Stomach (tissue), 8 donors: ENCODE measurements at regions not wholly inside any gene's neighbourhood (a gene's known extent, or its start where the extent isn't known, plus 50 kb on each side); places are given as distances from the start of the nearest gene placed in this dataset.

Experiments used
- DNase-seq, 2 donors: peaks; one replicate each; pipeline versions ENCODE4 v3.0.0 to v3.0.0-alpha.2; 2013 to 2019
- H3K27ac ChIP-seq, 5 donors: fragments of 200-600 bp in 4 of 5; sonication (generic) in 4 of 5; one replicate each; pipeline ENCODE4 v1.5.1; 2013 to 2019; ENCODE audit warnings: mild to moderate bottlenecking in 1 of 5, moderate library complexity in 1 of 5
- H3K27me3 ChIP-seq, 3 donors: fragments of 200-600 bp; sonication (generic); one replicate each; pipeline ENCODE4 v1.5.1; 2017 to 2019; ENCODE audit warnings: mixed run types in 1 of 3
- H3K36me3 ChIP-seq, 4 donors: fragments of 200-600 bp; sonication (generic); 1 replicate in 3 of 4; 2 replicates in 1 of 4; pipeline ENCODE4 v1.5.1; 2016 to 2019
- H3K4me1 ChIP-seq, 4 donors: fragments of 200-600 bp; sonication (generic); one replicate each; pipeline ENCODE4 v1.5.1; 2016 to 2019
- H3K4me3 ChIP-seq, 4 donors: fragments of 200-600 bp; sonication (generic) in 3 of 4; one replicate each; pipeline ENCODE4 v1.5.1; 2016 to 2019; ENCODE audit warnings: mild to moderate bottlenecking in 1 of 4
- H3K9me3 ChIP-seq, 4 donors: fragments of 200-600 bp; sonication (generic); one replicate each; pipeline ENCODE4 v1.5.1; 2016 to 2019
- CTCF ChIP-seq, 7 experiments: fragments of 450-650 bp in 4 of 7; fragments of 200-600 bp in 3 of 7; sonication (generic) in 3 of 7; IDR thresholded peaks; one replicate each; pipeline ENCODE4 v1.5.1; 2016 to 2019; ENCODE audit warnings: antibody characterized with exemption in 7 of 7, control low read depth in 2 of 7, mild to moderate bottlenecking in 1 of 7
- EP300 ChIP-seq: sonication (generic); formaldehyde crosslinking; IDR thresholded peaks from one replicate; pipeline ENCODE4 v1.6.1; 2017; ENCODE audit warnings: antibody characterized with exemption
- POLR2A ChIP-seq, 4 donors: fragments of 450-650 bp; IDR thresholded peaks; one replicate each; pipeline ENCODE4 v1.6.1; 2016; ENCODE audit warnings: antibody characterized with exemption in 4 of 4, control low read depth in 2 of 4, mild to moderate bottlenecking in 1 of 4, moderate library complexity in 1 of 4
- POLR2AphosphoS5 ChIP-seq, 3 donors: sonication (generic); formaldehyde crosslinking; IDR thresholded peaks; one replicate each; pipeline ENCODE4 v1.6.1; 2016; ENCODE audit warnings: antibody characterized with exemption in 3 of 3
- WGBS, 5 donors: extraction: QIAGEN DNeasy Blood & Tissue Kit in 3 of 5; methylation state at CpG; one replicate each; pipeline versions ENCODE4 v1.1.5 to v1.1.7; 2013 to 2018; 5-methylcytosine and 5-hydroxymethylcytosine counted together
- intact Hi-C: fragments of 100-400 bp; cut with DNase I; formaldehyde crosslinking; loops from one replicate; pipeline ENCODE4 v1.15.1; 2023; ENCODE audit warnings: low total_unique reads
- donor health status: healthy with polysubstance abuse.
- donor health status: Bipolar disorder and iron deficiency.
- donor health status: healthy.

- H3K9me3 ChIP-seq, result peaks cover 0 to 13% (median 7%) of the 10 kb centered on the region in 4 donors
- no peaks in the 10 kb centered on the region for H3K36me3 ChIP-seq
- no peak overlapping the region for H3K4me3 ChIP-seq
- no peaks in the 10 kb centered on the region for H3K27me3 ChIP-seq
- no peak for DNase-seq
- intact Hi-C loops, result no loop called here
- no peaks in the 10 kb centered on the region for H3K4me1 ChIP-seq
- TF ChIP-seq POLR2A (IDR thresholded peaks at IDR 0.05) (no peak), EP300 (no peak), CTCF (IDR thresholded peaks at IDR 0.05) (no peak), POLR2AphosphoS5 (IDR thresholded peaks at IDR 0.05) (no peak)
- WGBS, 5 donors, result 81 to 95% (median 86%) methylated on average over 1 of the region's 1 CpG
- H3K27ac ChIP-seq, result no peak overlapping the region
Observed at GRCh38 chr1:242764161-242764560, 239.7 kb upstream of the PLD5 start.

DNA sequence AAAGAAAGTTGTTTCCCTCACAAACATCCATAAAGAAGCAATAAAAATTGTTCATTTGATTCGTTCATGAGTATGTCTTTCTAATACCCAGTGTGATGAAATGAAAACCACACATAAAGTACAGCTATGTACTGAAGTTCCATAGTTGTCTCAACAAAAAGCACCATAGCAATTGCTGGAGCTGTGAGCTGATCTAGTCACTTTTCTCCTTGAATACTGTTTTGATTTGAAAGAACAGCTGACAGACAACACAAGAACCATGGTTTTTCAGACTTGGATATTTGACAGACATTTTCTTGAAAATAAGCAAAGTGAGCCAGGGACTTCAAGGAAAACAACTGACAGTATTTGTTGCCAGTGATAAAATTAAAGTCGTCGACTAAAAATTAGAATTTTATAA is 237.1 kb upstream of the PLD5 start:
- no peak for DNase-seq
- intact Hi-C loops, result no loop called here
- TF ChIP-seq POLR2AphosphoS5 (IDR thresholded peaks at IDR 0.05), result no peak
- TF ChIP-seq POLR2A (IDR thresholded peaks at IDR 0.05), result no peak
- TF ChIP-seq EP300, result no peak
- TF ChIP-seq CTCF (IDR thresholded peaks at IDR 0.05), result no peak
- no peak overlapping the region for H3K4me3 ChIP-seq
- no peak overlapping the region for H3K27ac ChIP-seq
- WGBS, 5 donors, result 65 to 75% (median 71%) methylated on average over 3 of the region's 3 CpGs
- H3K36me3 ChIP-seq, result no peaks in the 10 kb centered on the region
- H3K4me1 ChIP-seq, result no peaks in the 10 kb centered on the region
- H3K9me3 ChIP-seq, result peaks cover 0 to 20% (median 7%) of the 10 kb centered on the region in 4 donors
- H3K27me3 ChIP-seq, result no peaks in the 10 kb centered on the region

- intact Hi-C loops, result no loop called here
- no peaks in the 10 kb centered on the region for H3K27me3 ChIP-seq
- no peak overlapping the region for H3K4me3 ChIP-seq
- no peak for DNase-seq
- WGBS, 5 donors, result 68 to 81% (median 77%) methylated on average over 5 of the region's 5 CpGs
- TF ChIP-seq CTCF (IDR thresholded peaks at IDR 0.05), result no peak
- TF ChIP-seq EP300, result no peak
- TF ChIP-seq POLR2AphosphoS5 (IDR thresholded peaks at IDR 0.05), result no peak
- TF ChIP-seq POLR2A (IDR thresholded peaks at IDR 0.05), result no peak
- no peaks in the 10 kb centered on the region for H3K4me1 ChIP-seq
- no peaks in the 10 kb centered on the region for H3K36me3 ChIP-seq
- peaks cover 0 to 7% (median 2%) of the 10 kb centered on the region in 4 donors for H3K9me3 ChIP-seq
- no peak overlapping the region for H3K27ac ChIP-seq
Observed at GRCh38 chr1:242754926-242755325, 230.4 kb upstream of the PLD5 start.

DNA sequence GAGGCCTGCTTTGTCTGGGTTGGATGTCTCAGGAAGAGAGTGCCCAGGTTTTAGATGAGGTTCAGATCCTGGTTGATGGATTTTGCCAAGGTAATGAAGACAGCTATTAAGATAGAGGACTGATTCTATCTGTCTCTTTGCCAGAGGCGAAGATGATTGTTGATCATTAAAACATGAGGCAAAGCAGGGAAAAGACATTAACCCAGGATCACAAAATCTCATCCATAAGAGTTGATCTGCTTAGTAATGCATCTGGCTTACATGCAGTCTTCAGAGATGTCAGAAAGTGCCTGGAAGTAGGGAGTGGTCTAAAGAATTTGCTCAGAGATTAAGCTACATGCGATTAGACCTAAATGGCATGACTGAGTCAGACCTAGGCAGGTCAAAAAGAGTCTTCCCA is 229.6 kb upstream of the PLD5 start:
- no peak overlapping the region for H3K27ac ChIP-seq
- H3K9me3 ChIP-seq, result peaks cover 0 to 7% (median 2%) of the 10 kb centered on the region in 4 donors
- TF ChIP-seq POLR2A (IDR thresholded peaks at IDR 0.05) (no peak), POLR2AphosphoS5 (IDR thresholded peaks at IDR 0.05) (no peak), CTCF (IDR thresholded peaks at IDR 0.05) (no peak), EP300 (no peak)
- H3K36me3 ChIP-seq, result no peaks in the 10 kb centered on the region
- 53 to 69% (median 67%) methylated on average over 2 of the region's 2 CpGs for WGBS, 5 donors
- no peak overlapping the region for H3K4me3 ChIP-seq
- H3K27me3 ChIP-seq, result no peaks in the 10 kb centered on the region
- intact Hi-C loops, result no loop called here
- DNase-seq, result peak in 1 of 2 donors; percentile 17
- H3K4me1 ChIP-seq, result no peaks in the 10 kb centered on the region
